HEK293 (cell line): ENCODE measurements at regions not wholly inside any gene's neighbourhood (a gene's known extent, or its start where the extent isn't known, plus 50 kb on each side); places are given as distances from the start of the nearest gene placed in this dataset.

Experiments
- CTCF ChIA-PET: fragments of 350-600 bp; formaldehyde crosslinking; extraction: SDS; loops from one replicate; lab custom pipeline; 2021; ENCODE audit warnings: antibody characterized with exemption; lab: Yijun Ruan, JAX
- POLR2A ChIA-PET: fragments of 300-600 bp; formaldehyde crosslinking; extraction: SDS; loops from one replicate; lab custom pipeline; 2020; ENCODE audit warnings: antibody characterized with exemption, inconsistent platforms; lab: Yijun Ruan, JAX
- H3K27ac ChIP-seq: fragments of 200-500 bp; sonication (Bioruptor generic); 2 replicates; pipeline ENCODE4 v1.5.1; 2014; ENCODE audit warnings: low read depth, low read length, control low read depth, inconsistent platforms; ENCODE audit errors: extremely low read depth
- H3K36me3 ChIP-seq, 2 experiments: fragments of 200-500 bp in 1 of 2; sonication (Bioruptor generic) in 1 of 2; 1 replicate in 1 of 2; 2 replicates in 1 of 2; pipeline ENCODE4 v1.5.1; 2014 to 2017; ENCODE audit warnings: inconsistent platforms in 2 of 2, low read length in 2 of 2; ENCODE audit not compliant: control insufficient read depth in 2 of 2, insufficient read depth in 1 of 2
- H3K4me1 ChIP-seq: fragments of 200-500 bp; sonication (Bioruptor generic); 2 replicates; pipeline ENCODE4 v1.5.1; 2014; ENCODE audit warnings: mild to moderate bottlenecking, low read length, inconsistent platforms; ENCODE audit not compliant: control insufficient read depth, insufficient read depth
- H3K4me3 ChIP-seq: 2 replicates; pipeline ENCODE4 v1.5.1; 2011; ENCODE audit warnings: low read depth, mild to moderate bottlenecking, control low read depth, low read length, moderate library complexity
- H3K9me3 ChIP-seq: fragments of 200-500 bp; sonication (Bioruptor generic); 2 replicates; pipeline ENCODE4 v1.5.1; 2014; ENCODE audit warnings: low read depth, low read length, inconsistent platforms; ENCODE audit not compliant: control insufficient read depth, insufficient read depth
- GLI4 ChIP-seq: fragments of 450-650 bp; formaldehyde crosslinking; IDR thresholded peaks from 2 replicates; pipeline ENCODE4 v1.5.1; 2016; ENCODE audit warnings: missing biosample characterization, missing genetic modification characterization
- KLF7 ChIP-seq: fragments of 450-650 bp; formaldehyde crosslinking; IDR thresholded peaks from 2 replicates; pipeline ENCODE4 v1.5.1; 2016; ENCODE audit warnings: missing biosample characterization, missing genetic modification characterization, borderline replicate concordance
- PRDM1 ChIP-seq: fragments of 450-650 bp; formaldehyde crosslinking; IDR thresholded peaks from 2 replicates; pipeline ENCODE4; 2016; ENCODE audit warnings: missing biosample characterization, missing genetic modification characterization
- SP2 ChIP-seq: fragments of 450-650 bp; formaldehyde crosslinking; IDR thresholded peaks from 2 replicates; pipeline ENCODE4 v1.5.1; 2016; ENCODE audit warnings: missing biosample characterization, missing genetic modification characterization
- YY2 ChIP-seq: fragments of 450-650 bp; formaldehyde crosslinking; IDR thresholded peaks from 2 replicates; pipeline ENCODE4 v1.5.1; 2016; ENCODE audit warnings: missing biosample characterization, missing genetic modification characterization
- ZFP41 ChIP-seq: fragments of 450-650 bp; formaldehyde crosslinking; IDR thresholded peaks from 2 replicates; pipeline ENCODE4 v1.5.1; 2016; ENCODE audit warnings: missing biosample characterization, missing genetic modification characterization, borderline replicate concordance
- ZNF10 ChIP-seq: fragments of 450-650 bp; formaldehyde crosslinking; IDR thresholded peaks from 2 replicates; pipeline ENCODE4 v1.5.1; 2017; ENCODE audit warnings: missing biosample characterization, missing genetic modification characterization
- ZNF174 ChIP-seq: fragments of 450-650 bp; formaldehyde crosslinking; IDR thresholded peaks from 2 replicates; pipeline ENCODE4 v1.5.0; 2017; ENCODE audit warnings: missing biosample characterization, mild to moderate bottlenecking, missing genetic modification characterization
- ZNF18 ChIP-seq: fragments of 450-650 bp; formaldehyde crosslinking; IDR thresholded peaks from 2 replicates; pipeline ENCODE4 v1.5.1; 2016; ENCODE audit warnings: missing biosample characterization, missing genetic modification characterization
- ZNF211 ChIP-seq: fragments of 450-650 bp; formaldehyde crosslinking; IDR thresholded peaks from 2 replicates; pipeline ENCODE4 v1.5.1; 2016; ENCODE audit warnings: low read depth, missing biosample characterization, missing genetic modification characterization
- ZNF324 ChIP-seq: fragments of 450-650 bp; formaldehyde crosslinking; IDR thresholded peaks from 2 replicates; pipeline ENCODE4 v1.5.1; 2016; ENCODE audit warnings: missing biosample characterization, missing genetic modification characterization
- ZNF335 ChIP-seq: fragments of 450-650 bp; formaldehyde crosslinking; conservative IDR thresholded peaks from 2 replicates; pipeline ENCODE4 v1.5.1; 2016; ENCODE audit warnings: missing biosample characterization, missing genetic modification characterization
- ZNF426 ChIP-seq: fragments of 450-650 bp; formaldehyde crosslinking; IDR thresholded peaks from 2 replicates; pipeline ENCODE4 v1.5.1; 2017; ENCODE audit warnings: missing biosample characterization, missing genetic modification characterization, mild to moderate bottlenecking, inconsistent platforms, moderate library complexity
- ZNF433 ChIP-seq: fragments of 450-650 bp; formaldehyde crosslinking; IDR thresholded peaks from 2 replicates; pipeline ENCODE4 v1.5.1; 2016; ENCODE audit warnings: missing biosample characterization, missing genetic modification characterization, low read depth
- ZNF514 ChIP-seq: fragments of 450-650 bp; formaldehyde crosslinking; IDR thresholded peaks from 2 replicates; pipeline ENCODE4 v1.5.1; 2016; ENCODE audit warnings: missing biosample characterization, missing genetic modification characterization
- ZNF518A ChIP-seq: fragments of 450-650 bp; formaldehyde crosslinking; conservative IDR thresholded peaks from 2 replicates; pipeline ENCODE4 v1.5.1; 2016; ENCODE audit warnings: low read depth, missing biosample characterization, missing genetic modification characterization
- ZNF521 ChIP-seq: fragments of 450-650 bp; formaldehyde crosslinking; IDR thresholded peaks from 2 replicates; pipeline ENCODE4 v1.5.1; 2017; ENCODE audit warnings: missing biosample characterization, mild to moderate bottlenecking, missing genetic modification characterization
- ZNF561 ChIP-seq: fragments of 450-650 bp; IDR thresholded peaks from 2 replicates; pipeline ENCODE4 v1.5.1; 2018; ENCODE audit warnings: missing biosample characterization, missing genetic modification characterization, borderline replicate concordance
- ZNF664 ChIP-seq: fragments of 450-650 bp; formaldehyde crosslinking; IDR thresholded peaks from 2 replicates; pipeline ENCODE4 v1.5.1; 2016; ENCODE audit warnings: missing biosample characterization, missing genetic modification characterization
- ZNF707 ChIP-seq: fragments of 450-650 bp; formaldehyde crosslinking; IDR thresholded peaks from 2 replicates; pipeline ENCODE4 v1.5.1; 2016; ENCODE audit warnings: missing biosample characterization, missing genetic modification characterization
- ZNF768 ChIP-seq: fragments of 450-650 bp; formaldehyde crosslinking; IDR thresholded peaks from 2 replicates; pipeline ENCODE4 v1.5.1; 2018; ENCODE audit warnings: missing biosample characterization, mild to moderate bottlenecking, missing genetic modification characterization
- ZSCAN16 ChIP-seq: fragments of 450-650 bp; formaldehyde crosslinking; IDR thresholded peaks from 2 replicates; pipeline ENCODE4 v1.5.1; 2016; ENCODE audit warnings: missing biosample characterization, missing genetic modification characterization
- ZXDB ChIP-seq: fragments of 450-650 bp; formaldehyde crosslinking; IDR thresholded peaks from 2 replicates; pipeline ENCODE4 v1.5.1; 2016; ENCODE audit warnings: missing biosample characterization, missing genetic modification characterization

DNA sequence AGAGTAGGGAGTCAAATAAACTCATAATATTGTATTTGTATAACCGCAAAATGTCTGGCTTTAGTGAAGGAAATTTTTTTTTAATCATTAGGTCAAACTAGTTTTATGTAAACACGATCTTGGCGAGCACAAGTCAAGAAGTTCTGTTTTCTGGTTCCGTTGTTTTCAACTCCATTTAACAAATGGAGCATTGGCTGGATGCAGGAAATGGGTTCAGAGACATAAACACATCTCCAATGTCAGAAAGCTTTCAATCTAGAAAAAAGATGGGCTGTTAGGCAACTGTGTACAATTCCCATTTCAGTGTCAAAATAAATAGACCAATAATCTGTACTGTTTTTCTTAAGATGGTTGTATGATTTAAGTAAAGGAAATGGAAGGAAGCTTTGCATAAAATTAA is 292.8 kb downstream of the TBL1XR1 start (continued):
- TF ChIP-seq ZNF518A (tag by site-specific recombination) (no peak), ZNF521 (tag by site-specific recombination) (no peak), ZNF561 (tag by site-specific recombination) (no peak), KLF7 (tag by site-specific recombination) (no peak), ZNF768 (tag by site-specific recombination) (no peak), ZNF514 (tag by site-specific recombination) (no peak), ZFP41 (no peak), ZNF10 (no peak)

- POLR2A ChIA-PET, result no interaction called here
- TF ChIP-seq ZNF335 (tag by site-specific recombination) (no peak), ZFP41 (no peak), PRDM1 (tag by site-specific recombination) (no peak), ZNF211 (tag by site-specific recombination) (no peak), ZNF18 (tag by site-specific recombination) (no peak), ZNF664 (no peak), GLI4 (tag by site-specific recombination) (no peak), ZXDB (no peak), ZNF707 (tag by site-specific recombination) (no peak), YY2 (no peak), ZNF433 (no peak), ZNF426 (tag by site-specific recombination) (no peak), ZNF324 (tag by site-specific recombination) (no peak), ZNF174 (tag by site-specific recombination) (no peak), ZSCAN16 (no peak), SP2 (no peak)
- Histone ChIP-seq H3K4me1 (no peaks in the 10 kb centered on the region), H3K9me3 (no peaks in the 10 kb centered on the region), H3K36me3 (no peaks in the 10 kb centered on the region), H3K27ac (no peak overlapping the region), H3K4me3 (no peak overlapping the region)
- CTCF ChIA-PET, result no interaction called here
These were observed 300.6 kb downstream of the TBL1XR1 start for GRCh38 chr3:176896640-176897039.
